ENCODE measurements at regions not wholly inside any gene's neighbourhood (a gene's known extent, or its start where the extent isn't known, plus 50 kb on each side); places are given as distances from the start of the nearest gene placed in this dataset.

- TF ChIP-seq CTCF (IDR thresholded peaks at IDR 0.05) = no peak
- TF ChIP-seq POLR2A (IDR thresholded peaks at IDR 0.05) = no peak
Measured at GRCh38 chr13:63614874-63615612, 2199.4 kb upstream of the PCDH20 start.
